DMS 273 (cell line): ENCODE measurements at regions not wholly inside any gene's neighbourhood (a gene's known extent, or its start where the extent isn't known, plus 50 kb on each side); places are given as distances from the start of the nearest gene placed in this dataset.

Source experiments
- DNase-seq: peaks from one replicate; lab custom pipeline; 2025; ENCODE audit not compliant: unreplicated experiment; lab: John Stamatoyannopoulos, UW

DNA sequence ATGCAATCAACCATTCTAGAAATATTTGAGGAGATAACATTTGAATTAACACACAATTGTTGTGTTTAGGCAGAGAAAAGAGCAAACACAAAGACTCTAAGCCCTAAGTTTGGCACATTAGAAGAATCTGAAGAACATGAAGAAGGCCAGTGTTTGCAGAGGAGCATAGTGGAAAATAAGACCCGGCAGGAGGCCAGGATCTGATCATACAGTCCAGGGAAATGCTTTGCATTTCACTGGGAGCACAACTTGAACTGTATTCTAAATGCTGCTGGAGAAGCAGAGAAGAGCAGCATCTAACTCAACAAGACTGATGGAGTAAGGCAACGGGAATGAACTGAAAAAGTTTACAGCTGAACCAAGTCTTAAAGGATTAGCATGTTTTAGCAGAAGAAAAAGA, 463.4 kb downstream of the ZNF608 start:
- DNase-seq: no peak

DNA sequence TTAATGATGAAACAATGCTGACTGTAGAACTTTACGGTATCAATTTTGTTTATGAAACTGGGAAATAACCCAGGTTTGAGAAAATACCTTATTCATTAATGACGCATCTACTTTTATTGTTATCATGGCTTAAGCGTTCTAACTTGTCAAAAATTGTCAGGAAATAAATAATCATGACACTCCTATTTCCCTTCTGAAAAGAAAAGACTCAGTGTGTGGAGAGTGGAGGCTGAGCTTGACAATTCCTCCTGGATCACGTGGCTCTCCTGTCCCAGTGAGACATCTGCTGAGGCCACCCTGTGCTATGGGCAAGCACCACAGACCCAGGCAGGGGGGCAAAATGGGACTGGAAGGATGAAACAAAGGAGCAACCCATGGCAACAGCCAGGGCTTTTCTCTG, 466.4 kb downstream of the ZNF608 start:
- no peak for DNase-seq

DNA sequence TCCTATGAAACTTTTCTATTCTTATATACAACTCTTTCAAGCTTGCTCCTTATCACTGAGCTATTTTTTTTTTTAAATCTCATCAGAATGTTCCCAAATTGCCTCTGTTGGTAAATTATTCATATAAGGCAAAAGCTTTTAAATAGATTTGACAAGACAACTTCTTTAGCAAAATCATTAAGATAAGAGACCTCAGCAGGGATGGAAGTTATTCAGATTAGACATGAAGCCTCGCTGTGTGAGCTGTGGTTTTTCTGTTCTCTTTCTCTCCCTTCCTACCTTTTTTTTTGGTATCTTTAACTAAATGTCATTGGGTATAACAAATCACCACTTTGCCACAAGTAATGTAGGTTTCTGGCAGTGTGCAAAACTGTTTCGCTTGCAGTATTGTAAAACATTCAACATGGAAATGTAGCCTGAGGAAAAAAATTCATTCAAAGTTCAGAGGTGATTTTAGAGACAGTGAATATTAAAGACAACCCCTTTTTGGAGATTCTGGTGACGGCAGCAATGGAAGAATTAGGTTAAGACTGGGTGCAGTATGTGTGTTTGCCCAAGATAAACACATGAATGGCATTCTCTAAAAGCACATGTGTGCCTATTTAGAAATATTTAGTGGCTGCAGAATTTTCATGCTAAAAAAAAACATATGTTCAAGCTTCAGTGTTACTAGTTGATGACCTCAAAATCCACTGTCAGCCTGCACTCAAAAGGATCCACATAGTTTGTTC, 467.1 kb downstream of the ZNF608 start:
- no peak for DNase-seq

DNA sequence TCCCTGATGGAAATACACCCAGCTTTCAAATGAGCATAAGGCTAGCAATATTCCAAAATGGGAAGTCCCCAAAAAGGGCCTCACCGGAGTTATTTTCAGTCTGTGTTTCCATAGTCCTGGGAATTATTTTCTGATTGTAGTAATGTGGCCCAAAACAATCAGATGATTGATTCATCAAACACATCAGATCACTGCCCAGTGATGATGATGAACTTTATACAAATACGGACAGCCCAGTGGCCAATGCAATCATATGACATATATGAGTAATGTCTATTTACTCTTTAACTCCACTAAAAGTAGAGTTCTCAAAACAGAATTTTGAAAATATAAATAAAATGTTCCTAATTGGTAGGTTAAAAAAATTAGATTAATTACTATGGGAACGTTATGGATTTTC, 467.8 kb downstream of the ZNF608 start:
- DNase-seq: no peak

DNA sequence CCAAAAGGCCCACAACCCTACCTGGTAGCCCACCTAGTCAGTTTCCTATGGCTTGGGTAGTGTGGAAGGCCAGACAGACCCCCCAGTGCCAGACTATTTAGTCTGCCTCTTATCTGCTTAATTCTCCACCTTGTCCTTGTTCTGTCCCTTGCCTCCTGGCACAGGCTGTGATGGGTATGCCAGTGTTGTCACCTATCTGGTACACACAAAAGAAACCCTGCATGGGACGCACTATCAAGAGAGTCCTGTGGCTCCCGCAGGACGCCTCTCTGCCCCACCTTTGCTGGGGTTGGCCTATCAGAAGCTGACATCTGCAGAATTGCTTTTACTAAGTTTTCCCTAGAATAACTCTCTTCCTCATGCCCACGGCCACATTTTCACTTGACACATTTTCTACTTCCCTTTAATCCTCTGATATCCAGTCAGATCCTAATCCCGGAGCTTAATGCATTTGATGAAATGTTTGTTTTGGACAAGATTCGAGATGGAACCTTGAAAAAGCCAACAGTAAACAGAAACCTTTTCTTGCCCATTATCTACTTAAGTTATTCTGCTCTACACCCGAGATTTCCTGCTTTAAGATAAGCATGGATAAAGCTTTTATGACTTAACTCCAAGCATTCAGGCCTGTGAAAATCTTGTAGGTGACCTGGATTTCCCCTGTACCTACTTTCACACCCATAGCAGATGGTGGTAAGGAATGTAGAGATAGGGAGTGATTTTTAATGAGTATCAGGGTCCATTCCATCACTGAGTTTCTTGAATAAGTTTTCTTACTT, 468.5 kb downstream of the ZNF608 start:
- DNase-seq: peak; percentile 18

DNA sequence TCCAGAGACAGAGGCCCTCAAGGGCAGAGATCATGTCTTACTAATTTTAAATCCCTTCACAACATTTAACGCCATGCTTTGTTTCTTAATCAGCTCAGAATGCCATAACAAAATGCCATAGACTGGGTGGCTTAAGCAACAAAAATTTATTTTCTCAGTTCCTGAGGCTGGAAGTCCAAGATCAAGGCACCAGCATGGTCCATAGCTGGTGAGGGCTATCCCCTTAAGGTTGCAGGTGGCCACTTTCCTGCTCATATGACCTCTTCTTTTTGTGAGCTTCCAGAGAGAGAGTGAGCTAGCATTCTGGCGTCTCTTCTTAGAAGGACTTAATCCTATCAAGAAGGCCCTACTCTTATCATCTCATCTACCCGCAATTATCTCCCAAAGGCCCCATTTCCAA, 470.3 kb downstream of the ZNF608 start:
- no peak for DNase-seq

DNA sequence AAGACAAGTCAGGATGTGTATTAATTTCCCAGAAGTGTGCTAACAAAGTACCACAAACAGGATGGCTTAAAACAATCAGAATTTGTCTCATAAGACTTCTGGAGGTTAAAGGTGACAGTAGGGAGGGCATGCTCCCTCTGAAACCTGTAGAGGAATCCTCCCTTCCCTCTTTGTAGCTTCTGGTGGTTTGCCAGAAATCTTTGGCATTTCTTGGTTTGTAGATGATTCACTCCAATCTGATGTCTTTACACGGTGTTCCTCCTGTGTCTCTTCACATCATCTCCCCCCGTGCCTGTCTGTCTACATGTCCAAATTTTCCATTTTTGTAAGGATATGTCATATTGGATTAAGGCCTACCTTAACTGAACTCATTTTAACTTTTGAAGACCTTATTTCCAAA, 471.5 kb downstream of the ZNF608 start:
- no peak for DNase-seq

DNA sequence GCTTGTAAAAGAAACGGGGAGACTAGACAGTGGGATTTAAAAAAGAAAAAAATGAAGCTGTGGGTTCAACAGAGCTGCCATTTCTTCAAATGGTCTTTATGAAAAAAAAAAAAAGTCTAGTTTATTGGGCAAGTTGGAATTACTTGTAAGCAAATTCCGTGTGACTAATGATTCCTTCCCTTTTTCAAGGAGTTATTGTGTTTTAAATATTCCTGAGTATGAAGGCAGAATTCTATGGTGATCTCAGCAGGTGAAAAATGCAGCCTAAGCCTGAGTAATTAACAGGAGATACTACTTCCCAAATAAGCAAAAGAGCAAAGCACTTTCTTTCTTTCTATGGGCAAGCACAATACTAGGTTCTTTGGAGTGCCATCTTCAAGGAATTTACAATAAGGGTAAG, 481.9 kb downstream of the ZNF608 start:
- DNase-seq: no peak

DNA sequence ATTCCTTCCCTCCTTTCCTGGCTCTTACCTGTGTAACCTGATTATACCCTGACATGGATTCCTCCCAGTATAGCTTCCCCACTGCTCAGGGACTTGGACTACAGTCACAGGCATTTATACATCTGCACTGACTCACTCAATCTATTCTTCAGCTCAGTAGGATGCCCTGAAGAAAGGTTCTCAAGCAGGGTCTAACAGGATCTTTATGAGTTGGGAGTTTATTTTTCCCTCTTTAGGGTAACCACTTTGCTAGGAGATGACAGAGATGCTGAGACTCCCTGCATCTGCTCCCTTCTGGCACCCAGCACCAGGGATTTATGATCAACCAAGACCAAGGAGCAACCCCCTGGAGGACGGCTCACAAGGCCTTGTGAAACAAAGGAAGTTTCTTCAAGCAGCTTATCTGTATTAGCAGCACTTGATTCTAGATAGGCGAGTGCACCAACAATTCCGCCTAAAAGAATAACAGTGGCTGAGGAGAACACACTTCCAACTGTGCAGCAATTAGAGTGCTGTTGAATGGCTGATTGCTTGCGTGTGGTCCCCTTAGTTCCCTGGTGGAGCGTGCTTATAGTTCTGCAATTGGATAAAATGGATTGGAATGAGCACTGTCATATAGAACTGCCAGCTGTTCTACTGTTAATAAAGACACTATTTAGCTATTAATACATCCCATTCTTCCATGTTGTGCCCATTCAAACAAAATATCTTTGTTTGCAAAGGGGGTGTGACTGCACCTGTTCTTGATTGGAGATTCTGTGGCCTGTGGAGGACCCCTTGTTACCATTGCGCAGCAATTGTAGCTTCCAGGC, 482.6 kb downstream of the ZNF608 start:
- DNase-seq: no peak

DNA sequence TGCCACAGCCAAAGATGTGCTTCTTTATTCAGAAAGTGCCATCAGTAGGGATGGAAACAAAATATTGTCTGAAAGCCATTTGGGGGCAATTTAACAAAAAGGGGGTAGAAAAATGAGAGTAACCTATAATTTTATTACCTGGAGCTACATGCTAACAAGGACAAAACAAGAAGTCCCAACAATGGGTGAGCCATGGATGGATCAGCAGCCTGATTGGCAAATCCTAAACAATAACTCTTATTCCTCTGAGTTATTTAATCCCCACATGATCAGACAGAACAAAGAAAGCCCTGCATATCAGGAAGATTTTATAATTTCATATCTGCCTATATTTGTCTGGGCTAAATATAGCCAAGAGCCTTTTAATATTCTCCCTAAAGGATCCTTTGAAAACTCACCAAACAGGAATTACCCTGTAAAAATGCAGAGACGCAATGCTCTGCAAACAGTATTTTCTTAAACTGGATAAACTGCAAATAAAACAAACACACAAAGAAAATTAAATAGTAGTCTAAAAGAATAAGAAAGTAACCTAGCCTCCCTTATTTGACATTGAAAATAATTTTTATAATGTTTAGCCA, 483.4 kb downstream of the ZNF608 start:
- no peak for DNase-seq

DNA sequence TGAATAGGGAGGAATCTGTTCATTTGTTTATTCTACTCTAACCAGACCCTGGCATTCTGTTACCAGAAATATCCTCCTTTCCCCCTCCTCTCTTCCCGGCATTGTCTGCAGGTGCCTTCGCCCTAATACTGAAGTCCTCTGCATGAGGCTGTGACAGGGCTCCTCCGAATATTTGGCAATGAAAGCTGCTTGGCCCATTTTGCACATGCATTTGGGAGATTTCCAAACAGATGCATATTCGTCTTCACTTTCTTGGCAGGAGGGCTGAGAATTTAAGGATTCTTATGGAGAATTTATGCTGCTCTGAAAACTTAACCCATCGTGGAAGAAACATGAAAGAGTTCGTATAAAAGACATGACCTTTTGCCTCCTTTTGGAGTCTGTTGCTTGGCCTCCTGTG, 484.0 kb downstream of the ZNF608 start:
- peak; percentile 7 for DNase-seq

DNA sequence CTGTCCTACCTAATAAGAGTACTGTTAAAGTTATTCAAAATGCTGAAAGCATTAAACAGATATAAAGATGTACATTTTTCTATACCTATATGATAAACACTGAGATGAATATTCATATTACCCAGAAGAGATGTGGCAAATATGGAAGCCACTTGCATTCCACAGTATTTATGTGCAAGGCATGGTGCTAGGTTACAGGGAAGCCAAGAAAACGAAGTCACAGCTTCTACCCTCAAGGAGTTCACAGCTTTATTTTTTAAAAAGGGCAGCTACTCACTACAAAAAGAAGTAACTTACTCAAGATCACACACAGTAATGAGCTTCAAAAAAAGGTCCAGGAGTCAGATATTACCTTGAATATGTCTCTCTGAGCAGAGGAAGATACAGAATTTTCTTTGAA, 484.6 kb downstream of the ZNF608 start:
- DNase-seq: no peak

DNA sequence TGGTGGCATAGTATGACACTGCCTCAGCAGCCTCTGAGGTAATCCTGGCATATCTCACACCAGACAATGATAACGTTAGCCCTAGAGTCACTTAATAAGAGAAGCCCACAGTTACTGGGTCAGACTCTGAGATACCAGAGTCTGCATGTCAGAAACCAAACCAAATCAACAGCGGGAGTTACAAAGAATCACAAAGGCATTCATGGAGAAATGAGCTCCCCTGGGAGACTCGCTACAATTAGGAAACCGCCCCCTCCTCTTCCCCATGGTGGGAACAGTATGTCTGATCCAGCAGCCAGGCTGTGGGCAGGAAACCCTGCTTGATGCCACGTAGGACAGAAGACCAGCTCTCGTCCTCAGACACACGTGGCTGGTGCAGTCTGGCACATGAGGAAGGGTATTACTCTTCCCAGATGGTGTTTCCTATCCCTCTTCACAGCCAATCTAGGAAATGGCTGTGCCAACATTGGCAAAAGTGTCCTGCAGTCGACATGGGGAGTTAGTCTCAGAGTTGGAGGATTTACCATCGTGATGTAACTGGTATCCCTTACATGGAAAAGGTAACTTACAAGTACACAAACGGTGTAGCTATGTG, 485.4 kb downstream of the ZNF608 start:
- no peak for DNase-seq

DNA sequence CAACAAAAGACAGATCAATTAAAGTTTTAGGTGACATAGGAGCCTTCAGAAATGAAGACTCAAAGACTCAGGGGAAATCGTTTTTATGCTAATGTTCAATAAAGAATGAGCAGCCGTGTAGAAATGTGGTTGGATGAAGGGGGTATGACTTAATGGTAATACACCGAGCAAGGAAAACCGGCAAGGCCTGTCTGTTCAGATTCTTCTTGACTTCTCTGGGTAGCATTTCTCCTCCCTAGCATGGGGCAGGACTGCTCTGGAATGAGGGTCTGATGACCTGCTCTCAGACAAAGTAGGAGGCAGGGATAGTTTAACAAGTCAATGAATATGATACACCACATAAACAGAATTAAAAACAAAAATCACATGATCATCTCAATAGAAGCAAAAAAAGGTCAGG, 487.4 kb downstream of the ZNF608 start:
- no peak for DNase-seq

DNA sequence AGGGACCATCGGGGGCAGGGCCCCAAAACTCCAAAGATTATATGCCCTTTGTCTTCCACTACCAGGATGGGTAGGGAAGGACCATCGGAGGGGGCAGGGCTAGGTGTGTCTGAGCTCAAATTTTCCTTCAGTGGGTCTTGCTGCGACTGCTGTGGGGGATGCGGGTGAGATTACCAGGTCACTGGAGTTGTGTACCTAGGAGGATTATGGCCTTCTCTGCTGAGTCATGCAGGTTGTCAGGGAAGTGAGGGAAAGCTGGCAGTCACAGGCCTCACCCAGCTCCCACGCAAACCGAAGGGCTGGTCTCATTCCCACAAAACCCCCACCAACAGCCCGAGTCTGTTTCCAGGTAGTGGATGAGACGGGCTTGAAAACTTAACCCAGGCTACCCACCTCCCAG, 489.4 kb downstream of the ZNF608 start:
- DNase-seq: no peak

DNA sequence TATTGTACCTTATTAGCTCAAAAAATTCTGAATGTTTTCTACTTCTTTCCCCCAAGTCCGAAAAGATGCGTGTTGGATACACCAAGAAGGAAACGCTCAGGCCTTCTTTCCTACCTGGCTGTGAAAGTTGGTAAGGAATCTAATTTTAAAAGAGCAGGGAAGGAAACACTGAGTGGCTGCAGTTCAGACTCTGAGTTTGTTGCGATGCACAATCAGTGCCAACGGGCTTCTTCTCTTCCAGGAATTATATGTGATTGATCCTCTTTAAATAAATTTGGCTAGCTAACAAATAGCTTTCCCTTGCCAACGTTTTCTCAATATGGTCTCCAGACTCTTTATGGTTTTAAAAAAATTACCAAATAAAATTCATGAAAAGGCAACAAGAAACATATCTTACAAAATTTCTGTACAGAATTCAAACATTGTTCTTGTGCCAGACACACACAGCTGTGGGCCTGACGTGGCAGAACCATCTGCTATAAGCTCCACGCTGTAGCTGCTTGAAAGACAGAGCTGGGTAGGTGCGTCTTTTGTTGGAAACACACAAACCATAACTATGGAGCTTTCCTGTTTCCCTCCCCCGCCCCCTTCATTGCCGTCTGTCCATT, 493.1 kb downstream of the ZNF608 start:
- DNase-seq: peak; percentile 75

DNA sequence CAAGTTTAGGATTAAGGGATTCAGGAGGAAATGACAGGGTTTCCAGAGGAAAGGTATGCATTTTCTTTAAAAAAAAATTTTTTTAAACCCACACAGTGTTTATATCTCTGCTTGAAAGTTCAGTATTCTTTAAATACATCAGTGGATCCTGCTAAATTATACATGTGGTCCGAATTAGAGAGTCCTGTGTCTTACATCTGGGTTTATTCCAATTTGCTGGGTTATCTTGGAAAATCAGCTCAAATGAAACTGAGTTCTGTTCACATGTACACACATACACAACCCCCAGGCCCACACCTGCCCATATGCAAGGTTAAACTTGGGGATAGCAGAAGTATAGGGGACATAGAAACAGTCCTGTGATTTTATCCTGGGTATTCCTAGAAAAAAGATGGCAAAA, 493.7 kb downstream of the ZNF608 start:
- DNase-seq: no peak

DNA sequence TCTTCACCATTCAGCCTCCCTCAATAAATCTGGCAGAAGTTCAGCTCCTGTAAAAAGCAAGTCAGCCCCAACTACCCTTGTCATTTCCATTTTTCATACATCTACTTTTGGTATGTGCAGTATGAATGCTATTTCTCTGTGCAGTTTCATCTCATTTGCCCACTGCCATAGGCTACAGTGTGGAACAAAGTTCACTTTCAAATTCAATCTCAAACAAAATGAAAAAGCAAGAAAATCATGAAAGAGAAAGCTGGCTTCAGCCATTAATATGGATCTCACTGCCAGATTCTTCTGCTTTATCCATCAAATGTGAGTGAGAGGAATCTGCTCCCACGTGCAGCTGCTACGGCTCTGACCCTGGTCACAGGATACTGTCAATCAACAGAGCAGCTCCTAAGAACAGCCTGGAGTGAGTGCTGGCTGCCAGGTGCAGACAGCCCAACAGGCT, 494.2 kb downstream of the ZNF608 start:
- peak; percentile 54 for DNase-seq

DNA sequence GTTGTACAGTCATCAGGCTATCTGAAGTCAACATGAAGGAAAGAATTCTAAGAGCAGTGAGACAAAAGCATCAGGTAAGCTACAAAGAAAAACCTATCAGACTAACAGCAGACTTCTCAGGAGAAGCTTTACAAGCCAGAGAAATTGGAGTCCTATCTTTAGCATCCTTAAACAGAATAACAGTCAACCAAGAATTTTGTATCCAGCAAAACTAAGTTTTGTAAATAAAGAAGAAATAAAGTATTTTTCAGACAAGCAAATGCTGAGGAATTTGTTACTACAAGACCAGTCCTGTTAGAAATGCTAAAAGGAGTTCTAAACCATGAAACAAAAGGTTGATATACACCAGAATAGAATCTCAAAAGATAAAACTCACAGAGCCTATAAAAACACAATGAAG, 501.2 kb downstream of the ZNF608 start:
- DNase-seq: no peak

DNA sequence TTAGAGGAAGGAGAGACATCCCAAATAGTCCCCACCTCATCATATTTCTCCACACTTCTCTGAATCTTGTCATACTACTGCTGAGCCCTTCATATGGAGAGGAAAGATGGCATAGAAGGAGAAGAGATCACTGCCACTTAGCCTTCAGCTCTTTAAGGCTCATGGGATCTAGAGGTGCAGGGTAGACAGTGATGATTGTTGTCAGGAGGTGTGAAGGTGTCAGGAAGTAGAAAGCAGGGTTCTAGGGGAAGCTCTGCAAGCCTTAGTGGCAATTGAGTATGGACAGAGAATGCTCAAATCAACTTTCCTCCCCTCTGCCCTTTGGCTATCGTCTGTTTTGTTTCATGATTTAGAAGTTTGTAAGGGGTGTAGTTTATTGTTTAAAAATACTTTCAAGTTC, 505.7 kb downstream of the ZNF608 start:
- no peak for DNase-seq

DNA sequence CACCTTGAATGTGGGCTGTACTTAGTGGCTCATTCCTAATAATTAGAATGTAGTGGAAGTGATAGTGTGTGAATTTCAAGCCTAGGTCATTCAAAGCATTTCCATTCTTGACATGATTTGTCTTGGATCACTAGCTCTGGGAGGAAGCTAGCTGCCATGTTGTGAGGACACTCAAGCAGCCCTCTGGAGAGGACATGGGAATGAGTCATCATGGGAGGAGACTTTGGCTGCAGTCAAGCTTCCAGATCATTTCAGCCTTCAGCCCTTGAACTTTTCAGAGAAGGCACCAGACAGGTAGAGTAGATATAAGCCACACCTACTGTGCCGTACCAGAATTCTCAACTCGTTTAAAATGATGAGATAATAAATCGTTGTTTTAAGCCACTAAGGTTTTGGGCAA, 506.9 kb downstream of the ZNF608 start:
- DNase-seq: no peak
